ENCODE measurements at regions not wholly inside any gene's neighbourhood (a gene's known extent, or its start where the extent isn't known, plus 50 kb on each side); places are given as distances from the start of the nearest gene placed in this dataset.

- no peak for TF ChIP-seq POLR2A (IDR thresholded peaks at IDR 0.05)
- TF ChIP-seq CTCF (IDR thresholded peaks at IDR 0.05): no peak
- no peak for TF ChIP-seq EP300 (IDR thresholded peaks at IDR 0.05)
These were observed 144.2 kb upstream of the SOX2 start for GRCh38 chr3:181567311-181568075.

Data from tibial nerve (tissue), 4 donors.